NCI-H82 treated with DMSO at 0.1 percent for 48 hours (cell line): ENCODE measurements at regions not wholly inside any gene's neighbourhood (a gene's known extent, or its start where the extent isn't known, plus 50 kb on each side); places are given as distances from the start of the nearest gene placed in this dataset.

Source experiments
- DNase-seq: peaks from one replicate; lab custom pipeline; 2025; ENCODE audit not compliant: unreplicated experiment; lab: John Stamatoyannopoulos, UW

GRCh38 chr10:108399465-108399864 lies 1235.0 kb upstream of the SORCS1 start:
- DNase-seq, result no peak

- DNase-seq, result no peak
Measured at GRCh38 chr10:108393089-108393488, 1228.6 kb upstream of the SORCS1 start.

DNA sequence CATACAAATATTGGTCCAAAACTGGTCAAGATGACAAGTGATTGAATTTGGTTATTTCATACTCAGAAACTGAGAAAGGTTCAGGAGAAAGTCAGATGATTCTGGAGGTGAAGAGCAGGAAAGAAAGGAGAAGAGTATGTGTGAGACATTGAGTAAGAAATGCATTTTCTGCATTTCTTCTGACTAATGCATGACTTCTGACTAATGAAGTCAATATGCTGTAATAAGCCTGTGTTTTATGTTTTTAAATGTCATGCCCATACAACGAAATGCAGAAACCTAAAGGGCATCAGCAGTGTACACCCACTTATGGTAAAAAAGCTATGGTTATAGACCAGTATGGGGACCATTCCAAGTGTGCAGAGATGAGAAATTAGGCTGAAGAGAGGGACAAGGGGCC lies 1227.8 kb upstream of the SORCS1 start:
- DNase-seq, result no peak

- DNase-seq, result no peak
Measured at GRCh38 chr10:108388706-108389105, 1224.2 kb upstream of the SORCS1 start.

DNA sequence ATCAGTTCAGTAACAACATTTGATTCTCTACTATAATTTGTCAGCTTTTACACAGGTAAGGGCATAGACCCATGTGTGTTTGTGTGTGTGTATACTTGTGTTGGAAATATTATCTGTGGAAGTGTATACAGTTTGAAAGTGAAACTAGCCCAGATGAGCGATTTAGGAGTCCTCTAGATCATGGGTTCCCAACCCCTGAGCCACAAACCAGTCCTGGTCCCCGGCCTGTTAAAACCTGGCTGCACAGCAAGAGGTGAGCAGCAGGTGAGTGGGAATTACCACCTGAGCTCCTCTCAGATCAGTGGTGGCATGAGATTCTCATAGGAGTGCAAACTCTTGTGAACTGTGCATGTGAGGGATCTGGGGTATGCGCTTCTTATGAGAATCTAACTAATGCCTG lies 1221.5 kb upstream of the SORCS1 start:
- no peak for DNase-seq

DNA sequence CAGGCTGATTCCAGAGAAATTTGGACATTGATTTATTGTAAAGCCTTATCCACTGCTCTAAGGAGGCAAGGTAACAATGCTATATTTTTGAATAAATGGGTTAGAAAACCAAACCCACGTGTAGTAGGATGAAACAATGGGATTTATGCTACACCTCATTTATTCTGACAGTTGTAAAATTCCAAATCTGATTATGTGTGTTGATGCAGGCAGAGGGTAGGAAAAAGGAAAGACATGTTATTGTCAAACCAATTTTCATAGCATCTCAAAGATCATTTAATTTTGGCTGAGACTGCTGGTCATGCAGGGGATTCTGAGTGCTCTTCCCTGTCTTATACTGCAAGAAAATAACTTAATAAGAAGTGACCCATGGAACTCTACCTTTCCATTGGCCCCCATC lies 1219.9 kb upstream of the SORCS1 start:
- DNase-seq, result no peak

DNA sequence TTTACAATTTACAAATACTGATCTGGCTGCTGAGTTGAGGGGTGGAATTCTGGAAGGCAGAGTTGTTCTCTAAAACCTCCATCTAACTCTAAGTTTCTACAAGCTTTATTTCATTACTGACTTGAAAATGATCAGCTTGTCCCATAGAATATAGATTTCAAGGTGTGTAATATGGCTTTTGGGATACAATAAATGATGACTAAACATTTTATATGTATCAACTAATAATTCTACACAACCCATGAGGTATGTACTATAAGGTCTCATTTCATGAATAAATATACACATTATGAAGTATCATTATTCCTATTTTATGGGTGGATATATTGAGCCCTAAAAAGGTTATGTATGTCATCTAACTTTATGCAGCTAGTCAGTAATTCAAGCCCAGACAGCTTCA lies 1214.3 kb upstream of the SORCS1 start:
- no peak for DNase-seq

DNA sequence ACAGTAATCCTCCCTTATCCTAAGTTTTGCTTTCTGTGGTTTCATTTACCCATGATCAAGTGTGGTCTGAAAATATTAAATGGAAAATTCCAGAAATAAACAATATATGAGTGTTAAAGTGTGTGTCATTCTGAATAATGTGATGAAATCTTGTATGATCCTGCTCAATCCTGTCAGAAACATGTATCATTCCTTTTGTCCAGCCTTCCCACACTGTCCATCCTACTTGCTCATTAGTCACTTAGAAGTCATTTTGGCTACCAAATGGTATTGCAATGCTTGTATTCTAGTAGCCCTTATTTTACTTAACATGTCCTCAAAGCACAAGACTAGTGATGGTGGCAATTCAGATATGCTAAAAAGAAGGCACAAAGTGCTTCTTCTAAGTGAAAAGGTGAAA lies 1211.2 kb upstream of the SORCS1 start:
- DNase-seq, result no peak

- DNase-seq, result no peak
Measured at GRCh38 chr10:108374991-108375390, 1210.5 kb upstream of the SORCS1 start.

- DNase-seq, result no peak
Measured at GRCh38 chr10:108365541-108365940, 1201.0 kb upstream of the SORCS1 start.

DNA sequence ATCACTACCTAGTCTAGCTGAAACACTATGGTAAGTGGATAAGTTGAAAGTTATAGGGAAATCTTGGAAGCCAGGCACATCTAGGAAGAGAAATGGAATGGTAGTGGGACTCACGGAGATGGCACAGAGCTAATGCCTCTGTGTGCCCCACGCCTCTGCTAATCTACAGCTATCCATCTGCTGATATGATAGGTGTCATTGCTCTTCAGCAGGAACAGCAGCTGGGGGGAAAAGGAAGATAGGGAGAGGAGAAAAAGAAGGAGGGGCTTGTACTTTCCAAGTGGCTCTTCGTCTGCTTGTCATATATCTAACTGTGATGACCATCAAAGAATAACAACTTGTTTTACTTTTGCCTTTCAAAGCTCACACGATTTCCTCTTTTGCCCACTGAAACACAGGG lies 1199.1 kb upstream of the SORCS1 start:
- peak; percentile 10 for DNase-seq

GRCh38 chr10:108362961-108363360 lies 1198.5 kb upstream of the SORCS1 start:
- DNase-seq, result no peak

DNA sequence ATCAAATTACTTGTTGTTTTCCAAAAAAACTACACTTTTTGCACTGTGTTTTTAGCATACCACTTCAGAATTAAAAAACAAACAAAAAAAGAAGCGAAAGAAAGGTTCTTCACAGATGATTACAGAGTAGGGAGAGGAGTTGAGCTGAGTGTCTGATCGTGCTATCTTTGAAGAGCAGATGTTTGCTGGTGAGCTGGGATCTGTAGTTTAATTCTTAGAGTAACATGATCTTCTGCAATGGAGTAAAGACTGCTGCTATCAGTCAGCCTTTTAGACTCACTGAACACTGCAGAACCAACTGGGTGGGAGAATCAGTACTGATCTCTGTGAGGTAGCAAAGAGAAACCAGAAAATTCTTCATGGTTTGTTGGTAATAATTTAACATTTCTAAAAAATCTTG lies 1197.8 kb upstream of the SORCS1 start:
- DNase-seq, result no peak

GRCh38 chr10:108360187-108360586 lies 1195.7 kb upstream of the SORCS1 start:
- no peak for DNase-seq

GRCh38 chr10:108358912-108359311 lies 1194.4 kb upstream of the SORCS1 start:
- no peak for DNase-seq

- DNase-seq, result no peak
Measured at GRCh38 chr10:108352771-108353170, 1188.3 kb upstream of the SORCS1 start.

- no peak for DNase-seq
Measured at GRCh38 chr10:108348215-108348614, 1183.7 kb upstream of the SORCS1 start.

- no peak for DNase-seq
Measured at GRCh38 chr10:108346066-108346465, 1181.6 kb upstream of the SORCS1 start.

DNA sequence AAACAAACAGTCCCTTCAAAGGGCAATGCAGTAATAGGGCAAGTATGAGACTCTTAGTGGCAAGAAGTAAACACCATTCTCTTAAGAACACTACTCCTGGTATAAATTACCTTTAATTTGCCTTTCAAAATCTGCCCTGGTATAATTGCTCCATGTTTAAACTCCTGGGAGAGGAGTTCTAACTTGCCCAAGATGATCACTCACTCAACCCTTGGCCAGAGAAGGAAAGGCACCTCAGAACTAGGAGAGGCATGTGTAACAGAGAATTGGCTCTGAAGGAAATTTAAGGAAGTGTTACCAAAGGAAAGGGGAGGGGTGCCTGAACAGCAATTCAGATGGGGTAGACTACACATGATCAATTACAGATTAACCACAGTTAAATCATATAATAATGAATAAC lies 1173.6 kb upstream of the SORCS1 start:
- DNase-seq, result no peak

DNA sequence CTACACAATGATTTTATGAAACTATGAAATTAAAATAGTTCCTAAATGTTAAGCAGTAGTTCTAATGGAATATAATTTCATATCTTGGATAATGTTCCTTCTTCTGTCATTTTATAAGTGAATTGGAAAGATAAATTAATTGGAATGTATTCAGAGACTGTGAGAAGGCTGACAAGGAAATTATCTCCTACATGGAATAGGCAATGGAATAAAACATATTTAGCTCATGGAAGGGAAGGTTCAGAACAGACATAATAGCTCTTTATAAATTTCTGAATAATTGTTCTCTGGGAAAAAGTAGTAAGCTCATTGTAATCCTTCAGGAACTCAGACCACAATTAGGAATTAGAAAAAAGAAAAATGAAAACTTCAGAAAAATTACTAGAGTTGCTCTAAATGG lies 1172.3 kb upstream of the SORCS1 start:
- no peak for DNase-seq

DNA sequence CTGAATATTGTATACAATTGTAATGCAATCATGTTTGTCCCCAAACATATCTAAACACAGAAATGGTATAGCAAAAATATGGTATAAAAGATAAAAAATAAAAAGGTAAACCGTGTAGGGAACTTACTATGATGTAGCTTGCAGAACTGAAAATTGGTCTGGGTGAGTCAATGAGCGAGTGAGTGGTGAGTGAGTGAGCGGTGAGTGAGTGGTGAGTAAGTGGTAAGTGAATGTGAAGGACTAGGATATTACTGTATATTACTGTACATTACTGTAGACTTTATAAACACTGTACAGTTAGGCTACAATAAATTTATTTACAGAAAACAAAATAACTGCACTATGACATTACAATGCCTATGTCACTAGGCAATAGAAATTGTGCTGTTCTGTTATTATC lies 1163.2 kb upstream of the SORCS1 start:
- DNase-seq, result no peak

- DNase-seq, result peak; percentile 62
Measured at GRCh38 chr10:108323274-108323798, 1158.8 kb upstream of the SORCS1 start.

DNA sequence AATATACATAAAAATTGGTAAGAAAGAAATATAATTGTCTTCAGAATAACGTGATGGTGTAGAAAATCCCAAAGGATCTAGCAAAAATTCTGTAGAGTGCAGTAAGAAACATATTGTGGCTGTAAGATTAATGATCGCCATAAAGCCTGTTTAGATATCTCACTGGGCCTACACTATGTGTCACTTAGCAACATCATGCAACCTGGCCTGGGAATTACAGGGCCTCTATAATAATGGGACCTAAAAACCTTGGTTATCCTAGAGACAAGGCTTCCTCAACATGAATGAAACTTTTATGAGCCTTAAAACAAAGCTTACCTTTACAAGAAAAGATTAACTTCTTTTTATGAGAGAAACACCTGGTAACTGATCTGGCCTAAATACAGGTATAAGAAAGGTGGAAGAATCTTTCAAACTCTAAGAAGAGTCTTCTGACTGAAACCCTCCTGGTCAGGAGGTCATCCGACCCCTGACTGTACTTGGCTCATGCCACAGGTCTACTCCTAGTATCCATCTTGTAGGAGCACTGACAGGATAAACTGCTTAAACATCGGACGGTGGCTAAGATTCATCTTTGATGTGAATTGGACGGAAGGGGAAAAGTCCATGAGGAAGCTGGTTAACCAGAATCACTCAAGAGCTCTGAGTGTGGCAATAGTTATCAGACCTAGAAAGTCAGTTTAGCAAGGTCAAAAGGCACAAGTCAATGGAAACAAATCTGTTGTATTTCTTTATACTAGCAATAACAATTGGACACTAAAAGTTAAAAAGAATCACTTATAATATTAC lies 1155.1 kb upstream of the SORCS1 start:
- no peak for DNase-seq
